PC-3 (cell line): ENCODE measurements at regions not wholly inside any gene's neighbourhood (a gene's known extent, or its start where the extent isn't known, plus 50 kb on each side); places are given as distances from the start of the nearest gene placed in this dataset.
"Not testable (repeated sequence)": the region's sequence is repeated elsewhere in the genome, so short reads cannot be mapped to it uniquely, and the experiment has no call there.

Experiments used
- EZH2 ChIP-seq: fragments of 300-600 bp; sonication (generic); IDR thresholded peaks from one replicate; pipeline ENCODE4 v1.6.1; 2017; ENCODE audit warnings: antibody characterized with exemption, mild to moderate bottlenecking, low read length; ENCODE audit not compliant: unreplicated experiment
- TF ChIP-seq, protein P1 (sequence below): fragments of 300-600 bp; sonication (generic); conservative IDR thresholded peaks from 2 replicates; pipeline ENCODE4 v1.5.1; 2017; ENCODE audit warnings: antibody characterized with exemption, low read depth, mild to moderate bottlenecking, low read length

GRCh38 chr1:143842058-143842457 lies 129.7 kb downstream of the FAM72C start:
- TF ChIP-seq, protein P1, sequence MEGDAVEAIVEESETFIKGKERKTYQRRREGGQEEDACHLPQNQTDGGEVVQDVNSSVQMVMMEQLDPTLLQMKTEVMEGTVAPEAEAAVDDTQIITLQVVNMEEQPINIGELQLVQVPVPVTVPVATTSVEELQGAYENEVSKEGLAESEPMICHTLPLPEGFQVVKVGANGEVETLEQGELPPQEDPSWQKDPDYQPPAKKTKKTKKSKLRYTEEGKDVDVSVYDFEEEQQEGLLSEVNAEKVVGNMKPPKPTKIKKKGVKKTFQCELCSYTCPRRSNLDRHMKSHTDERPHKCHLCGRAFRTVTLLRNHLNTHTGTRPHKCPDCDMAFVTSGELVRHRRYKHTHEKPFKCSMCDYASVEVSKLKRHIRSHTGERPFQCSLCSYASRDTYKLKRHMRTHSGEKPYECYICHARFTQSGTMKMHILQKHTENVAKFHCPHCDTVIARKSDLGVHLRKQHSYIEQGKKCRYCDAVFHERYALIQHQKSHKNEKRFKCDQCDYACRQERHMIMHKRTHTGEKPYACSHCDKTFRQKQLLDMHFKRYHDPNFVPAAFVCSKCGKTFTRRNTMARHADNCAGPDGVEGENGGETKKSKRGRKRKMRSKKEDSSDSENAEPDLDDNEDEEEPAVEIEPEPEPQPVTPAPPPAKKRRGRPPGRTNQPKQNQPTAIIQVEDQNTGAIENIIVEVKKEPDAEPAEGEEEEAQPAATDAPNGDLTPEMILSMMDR: not testable (repeated sequence)
- not testable (repeated sequence) for TF ChIP-seq EZH2
